Activated naive CD8-positive, alpha-beta T cell treated with anti-CD3 and anti-CD28 coated beads, Interleukin-2, amount 50 U/mL, for 24 hours (primary cell): ENCODE measurements at regions not wholly inside any gene's neighbourhood (a gene's known extent, or its start where the extent isn't known, plus 50 kb on each side); places are given as distances from the start of the nearest gene placed in this dataset.

Experiments used
- ATAC-seq: fragments of 150-1000 bp; cut with Tn5 transposase; one replicate; pipeline ENCODE4 v1.10.0; 2021
- DNase-seq: peaks from one replicate; pipeline ENCODE4 v3.0.0; 2021
- H3K27ac Mint-ChIP-seq: one replicate; pipeline ENCODE4 v1.8.0; 2021; ENCODE audit warnings: mild to moderate bottlenecking, mixed read lengths
- H3K27me3 Mint-ChIP-seq: one replicate; pipeline ENCODE4 v1.8.0; 2021; ENCODE audit warnings: mixed read lengths
- H3K36me3 Mint-ChIP-seq: one replicate; pipeline ENCODE4 v1.8.0; 2021; ENCODE audit warnings: low read depth, mixed read lengths
- H3K4me1 Mint-ChIP-seq: one replicate; pipeline ENCODE4 v1.8.0; 2021; ENCODE audit warnings: mixed read lengths
- H3K4me3 Mint-ChIP-seq: one replicate; pipeline ENCODE4 v1.8.0; 2021; ENCODE audit warnings: mild to moderate bottlenecking, moderate library complexity, mixed read lengths
- H3K9me3 Mint-ChIP-seq: one replicate; pipeline ENCODE4 v1.8.0; 2021; ENCODE audit warnings: mixed read lengths

DNA sequence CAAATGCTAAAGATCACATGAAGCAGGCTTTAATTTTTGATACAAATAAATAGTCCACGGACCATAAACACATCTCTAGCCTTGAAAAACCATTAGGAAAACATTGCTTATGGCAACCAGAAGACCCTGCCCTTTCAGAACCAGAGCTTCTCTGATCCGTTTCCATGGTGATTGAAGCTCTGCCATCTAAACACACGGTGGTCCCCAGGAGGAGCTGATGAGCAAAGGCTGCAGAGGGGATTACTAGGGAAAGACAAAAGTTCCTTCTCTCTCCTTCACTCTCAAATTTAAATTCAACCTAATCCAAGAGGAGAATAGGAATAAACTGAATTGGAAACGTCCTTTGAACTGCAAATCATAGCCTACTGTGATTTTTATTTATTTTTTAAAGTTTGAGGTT, 122.0 kb upstream of the ATP10A start:
- ATAC-seq = no peak
- no peak overlapping the region for H3K4me3 Mint-ChIP-seq
- H3K27ac Mint-ChIP-seq = no peak overlapping the region
- H3K36me3 Mint-ChIP-seq = no peaks in the 10 kb centered on the region
- peaks cover 2% of the 10 kb centered on the region for H3K9me3 Mint-ChIP-seq
- H3K4me1 Mint-ChIP-seq = no peaks in the 10 kb centered on the region
- DNase-seq = no peak
- peaks cover 5% of the 10 kb centered on the region for H3K27me3 Mint-ChIP-seq

DNA sequence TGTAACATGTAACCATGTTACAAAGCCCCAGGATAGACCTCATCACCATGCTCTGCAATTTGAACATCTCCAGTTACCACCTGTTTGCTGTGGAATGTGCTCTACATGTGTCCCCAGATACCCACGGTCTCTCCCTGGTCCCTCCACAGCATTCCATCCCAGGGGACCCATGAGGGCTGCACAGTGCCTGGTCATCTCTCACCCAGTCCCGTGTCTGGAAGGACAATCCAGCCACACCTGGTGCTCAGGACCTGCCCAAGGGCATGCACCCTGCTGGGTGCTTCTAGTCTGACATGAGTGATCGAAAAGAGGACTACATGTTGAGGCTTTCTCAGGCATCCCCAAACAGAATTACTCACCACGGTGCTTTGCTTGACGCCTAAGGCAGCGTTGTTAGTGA, 119.6 kb upstream of the ATP10A start:
- Mint-ChIP-seq H3K4me1 (no peaks in the 10 kb centered on the region), H3K27ac (no peak overlapping the region), H3K36me3 (no peaks in the 10 kb centered on the region), H3K4me3 (no peak overlapping the region), H3K9me3 (no peaks in the 10 kb centered on the region), H3K27me3 (peaks cover 5% of the 10 kb centered on the region)
- ATAC-seq = no peak
- no peak for DNase-seq

DNA sequence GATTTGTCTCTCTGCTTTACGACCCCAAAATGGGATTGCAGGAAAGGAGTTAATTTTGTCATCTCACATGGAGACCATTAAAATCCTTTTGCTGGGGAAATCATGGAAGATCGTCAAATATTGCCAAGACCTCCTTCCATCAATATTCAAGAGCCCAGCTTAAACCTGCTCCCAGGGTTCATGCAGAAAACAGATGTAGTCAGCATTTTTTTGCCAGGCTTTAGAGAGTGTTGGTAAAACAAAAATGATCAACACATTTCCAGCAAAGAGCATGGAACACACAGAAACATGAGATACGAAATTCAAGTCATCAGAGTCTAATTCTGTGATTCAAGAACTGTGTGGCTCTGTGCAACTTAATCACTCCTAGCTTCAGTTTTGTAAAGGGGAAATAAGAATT, 118.0 kb upstream of the ATP10A start:
- ATAC-seq (no peak), DNase-seq (no peak)
- Mint-ChIP-seq H3K36me3 (no peaks in the 10 kb centered on the region), H3K4me1 (no peaks in the 10 kb centered on the region), H3K27me3 (peaks cover 4% of the 10 kb centered on the region), H3K9me3 (no peaks in the 10 kb centered on the region), H3K27ac (no peak overlapping the region), H3K4me3 (no peak overlapping the region)

DNA sequence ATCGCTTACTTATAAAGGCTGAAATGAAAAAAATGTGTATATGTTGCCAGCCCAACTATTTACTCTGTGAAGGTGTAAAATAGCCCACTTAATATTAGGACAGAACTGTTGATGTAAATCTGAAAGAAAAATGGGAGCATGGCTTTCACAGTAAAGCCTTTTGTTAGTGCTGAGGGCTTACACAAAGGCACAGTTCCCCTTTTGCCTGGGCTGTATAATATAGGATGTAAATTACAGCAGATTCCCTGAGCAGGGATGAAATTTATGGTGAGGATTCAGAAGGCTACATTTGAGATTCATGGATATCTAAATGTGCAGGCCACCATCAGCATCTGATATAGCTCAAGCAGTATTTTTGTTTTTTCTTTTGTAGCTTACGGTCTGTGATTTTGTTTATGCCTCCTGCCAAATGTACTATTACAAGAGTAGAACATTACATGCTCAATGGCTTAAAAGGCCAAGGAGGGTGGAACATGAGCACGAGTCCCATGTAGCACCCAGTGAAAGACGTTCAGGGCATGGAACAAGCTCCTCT, 109.1 kb upstream of the ATP10A start:
- DNase-seq (no peak), ATAC-seq (no peak)
- Mint-ChIP-seq H3K27ac (no peak overlapping the region), H3K36me3 (no peaks in the 10 kb centered on the region), H3K4me3 (no peak overlapping the region), H3K4me1 (no peaks in the 10 kb centered on the region), H3K9me3 (no peaks in the 10 kb centered on the region), H3K27me3 (peaks cover 6% of the 10 kb centered on the region)

DNA sequence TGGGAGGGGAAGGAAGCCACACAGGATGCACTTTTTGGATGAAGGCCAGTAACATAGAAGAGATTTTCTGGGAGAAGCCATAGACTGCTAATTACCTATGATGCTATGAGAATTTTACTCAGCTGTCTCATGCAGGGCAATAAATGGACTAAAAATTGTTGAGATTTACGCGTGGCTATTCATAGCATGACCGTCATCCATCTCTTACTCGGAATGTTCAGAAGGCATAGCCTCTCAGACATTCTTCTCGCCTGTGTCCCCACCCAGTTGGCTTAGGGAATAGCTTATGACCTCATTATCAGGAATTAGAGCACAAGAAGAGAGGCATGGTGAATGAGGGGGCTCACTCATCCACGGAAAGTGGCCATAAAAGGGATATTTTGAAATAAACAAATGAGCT, 107.9 kb upstream of the ATP10A start:
- ATAC-seq (no peak), DNase-seq (no peak)
- Mint-ChIP-seq H3K4me3 (no peak overlapping the region), H3K9me3 (no peaks in the 10 kb centered on the region), H3K4me1 (no peaks in the 10 kb centered on the region), H3K36me3 (no peaks in the 10 kb centered on the region), H3K27ac (no peak overlapping the region), H3K27me3 (peaks cover 6% of the 10 kb centered on the region)

DNA sequence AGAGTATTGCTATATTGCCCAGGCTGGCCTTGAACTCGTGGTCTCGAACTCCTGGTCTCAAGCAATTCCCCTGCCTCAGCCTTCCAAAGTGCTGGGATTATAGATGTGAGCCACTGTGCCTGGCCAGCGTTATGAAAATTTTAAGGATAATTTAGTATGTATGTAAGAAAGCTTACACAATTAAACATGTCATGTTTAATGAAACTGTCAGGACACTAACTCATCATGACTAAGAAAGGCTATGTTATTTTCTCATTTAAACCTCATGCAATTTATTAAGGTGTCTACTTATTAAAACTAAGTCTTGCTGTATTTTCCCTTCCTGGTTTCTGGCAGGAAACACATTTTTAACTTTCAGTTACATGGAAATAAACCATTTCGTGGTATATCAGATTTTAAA, 106.8 kb upstream of the ATP10A start:
- ATAC-seq = no peak
- H3K36me3 Mint-ChIP-seq = no peaks in the 10 kb centered on the region
- DNase-seq = no peak
- no peaks in the 10 kb centered on the region for H3K9me3 Mint-ChIP-seq
- peaks cover 6% of the 10 kb centered on the region for H3K27me3 Mint-ChIP-seq
- H3K4me3 Mint-ChIP-seq = no peak overlapping the region
- no peaks in the 10 kb centered on the region for H3K4me1 Mint-ChIP-seq
- H3K27ac Mint-ChIP-seq = no peak overlapping the region

DNA sequence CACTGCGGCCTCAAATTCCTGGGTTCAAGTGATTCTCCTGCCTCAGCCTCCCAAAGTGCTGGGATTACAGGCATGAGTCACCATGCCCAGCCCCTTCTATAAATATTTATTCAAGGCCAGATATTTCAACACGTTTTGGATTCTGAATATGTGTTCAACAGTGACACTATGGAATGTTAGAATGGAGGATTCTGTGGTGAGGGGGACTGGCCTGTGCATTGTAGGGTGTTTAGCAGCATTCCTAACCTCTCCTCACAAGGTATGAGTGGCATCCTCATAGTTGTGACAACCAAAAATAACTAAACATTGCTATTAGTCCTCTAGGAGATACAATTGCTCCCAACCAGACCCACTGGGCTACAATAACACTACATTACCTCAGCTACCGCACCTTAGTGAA, 104.0 kb upstream of the ATP10A start:
- peaks cover 6% of the 10 kb centered on the region for H3K27me3 Mint-ChIP-seq
- no peaks in the 10 kb centered on the region for H3K4me1 Mint-ChIP-seq
- no peak overlapping the region for H3K4me3 Mint-ChIP-seq
- DNase-seq = no peak
- H3K36me3 Mint-ChIP-seq = no peaks in the 10 kb centered on the region
- ATAC-seq = no peak
- H3K27ac Mint-ChIP-seq = no peak overlapping the region
- no peaks in the 10 kb centered on the region for H3K9me3 Mint-ChIP-seq

DNA sequence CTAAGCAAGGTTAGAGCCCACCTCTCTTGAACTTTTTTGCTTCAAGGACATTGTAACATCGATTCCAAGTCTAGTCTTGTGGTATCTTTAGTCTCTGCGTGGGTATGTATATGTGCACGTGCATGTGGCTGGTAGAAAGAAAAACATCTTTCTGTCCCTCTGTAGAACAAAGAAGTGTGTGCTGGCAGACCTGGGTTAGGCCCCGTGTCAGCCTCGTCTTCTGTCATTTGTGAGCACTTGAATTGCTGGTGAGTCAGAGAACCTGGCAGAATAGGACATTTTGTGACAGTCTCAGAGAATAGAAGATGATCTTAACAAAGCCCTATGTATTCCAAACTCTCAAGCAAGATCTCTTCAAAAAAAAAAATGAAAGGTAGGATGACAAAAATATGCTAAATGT, 102.2 kb upstream of the ATP10A start:
- no peak overlapping the region for H3K27ac Mint-ChIP-seq
- no peak for DNase-seq
- no peaks in the 10 kb centered on the region for H3K36me3 Mint-ChIP-seq
- no peak overlapping the region for H3K4me3 Mint-ChIP-seq
- H3K27me3 Mint-ChIP-seq = no peaks in the 10 kb centered on the region
- no peaks in the 10 kb centered on the region for H3K4me1 Mint-ChIP-seq
- no peaks in the 10 kb centered on the region for H3K9me3 Mint-ChIP-seq
- no peak for ATAC-seq

DNA sequence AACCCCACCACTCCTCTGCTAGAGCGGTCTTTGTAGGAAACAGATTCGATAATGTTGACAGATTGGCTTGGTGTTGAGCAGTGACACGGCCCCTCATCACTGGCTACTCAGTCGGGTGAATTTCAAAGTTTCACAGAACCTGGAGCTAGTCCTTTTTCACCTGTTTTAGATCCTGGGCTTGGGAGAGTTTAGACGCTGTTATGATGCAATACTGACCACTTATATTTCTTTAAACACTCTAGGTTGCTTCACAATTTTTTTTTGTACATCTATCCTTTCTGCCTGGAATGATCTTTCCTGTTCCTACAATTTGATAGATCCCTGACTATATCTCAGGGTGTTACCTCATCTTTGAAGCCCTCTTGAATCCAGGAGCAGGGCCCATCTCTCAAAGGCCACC, 97.1 kb upstream of the ATP10A start:
- Mint-ChIP-seq H3K4me1 (no peaks in the 10 kb centered on the region), H3K9me3 (no peaks in the 10 kb centered on the region), H3K4me3 (no peak overlapping the region), H3K36me3 (no peaks in the 10 kb centered on the region), H3K27ac (no peak overlapping the region), H3K27me3 (peaks cover 12% of the 10 kb centered on the region)
- ATAC-seq (no peak), DNase-seq (no peak)

DNA sequence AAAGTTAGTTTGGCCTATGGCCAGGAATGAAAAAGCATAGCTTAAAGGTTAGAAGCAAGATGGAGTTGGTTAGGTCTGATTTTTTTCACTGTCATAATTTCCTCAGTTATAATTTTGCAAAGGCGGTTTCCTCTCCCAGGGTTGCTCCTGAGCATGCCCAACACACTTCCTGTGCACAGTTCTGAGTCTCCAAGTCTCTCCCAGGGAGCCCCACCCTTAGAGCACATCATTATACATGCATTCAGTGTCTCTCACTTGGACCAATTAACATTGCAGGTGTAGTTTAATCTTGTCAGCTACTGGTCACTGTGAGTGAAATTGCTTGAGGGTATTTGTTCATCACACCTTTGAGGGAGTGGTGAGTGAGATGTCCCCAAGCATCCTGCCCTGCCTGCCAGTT, 96.0 kb upstream of the ATP10A start:
- DNase-seq = no peak
- Mint-ChIP-seq H3K27me3 (peaks cover 12% of the 10 kb centered on the region), H3K4me3 (no peak overlapping the region), H3K36me3 (no peaks in the 10 kb centered on the region), H3K4me1 (no peaks in the 10 kb centered on the region), H3K9me3 (no peaks in the 10 kb centered on the region), H3K27ac (no peak overlapping the region)
- no peak for ATAC-seq

DNA sequence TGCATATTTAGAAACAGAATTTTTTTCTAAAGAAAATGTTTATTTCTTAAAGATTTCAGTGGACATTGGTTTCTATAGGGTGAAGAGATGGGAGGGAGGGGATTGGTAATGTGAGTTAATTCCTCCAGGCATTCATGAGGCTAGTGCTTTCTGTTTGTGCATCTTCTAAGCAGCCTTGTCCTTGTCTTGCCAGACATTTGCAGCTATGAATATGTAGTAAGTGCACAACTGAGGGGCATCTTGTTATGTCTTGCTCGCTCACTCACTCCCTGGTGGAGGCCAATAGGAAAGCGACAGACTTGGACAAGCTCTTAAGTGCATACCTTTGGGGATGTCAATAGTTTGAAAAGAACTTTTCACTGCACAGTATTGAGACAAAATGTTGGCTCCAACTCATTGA, 92.5 kb upstream of the ATP10A start:
- H3K36me3 Mint-ChIP-seq = peaks cover 2% of the 10 kb centered on the region
- no peaks in the 10 kb centered on the region for H3K4me1 Mint-ChIP-seq
- ATAC-seq (no peak), DNase-seq (no peak)
- H3K27ac Mint-ChIP-seq = no peak overlapping the region
- H3K27me3 Mint-ChIP-seq = peaks cover 15% of the 10 kb centered on the region
- no peak overlapping the region for H3K4me3 Mint-ChIP-seq
- H3K9me3 Mint-ChIP-seq = peaks cover 20% of the 10 kb centered on the region

DNA sequence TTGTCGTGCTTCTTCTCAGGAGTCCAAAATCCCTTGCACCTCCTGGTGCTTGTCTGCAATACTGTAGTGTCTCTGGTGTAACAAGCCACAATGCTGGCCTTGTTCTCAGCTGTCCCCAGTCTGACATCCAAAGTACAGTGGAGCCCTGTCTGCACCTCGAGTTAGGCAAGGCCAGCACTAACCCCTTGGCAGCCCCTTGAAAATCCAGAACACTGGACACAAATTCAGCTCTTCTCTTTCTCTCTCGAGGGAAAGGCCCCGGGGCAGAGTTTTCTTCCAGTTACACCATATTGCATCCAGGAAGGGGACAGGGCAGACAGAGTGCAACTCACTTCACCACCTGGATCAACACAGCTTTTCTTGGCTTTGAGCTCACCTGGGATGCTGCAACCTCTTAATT, 91.3 kb upstream of the ATP10A start:
- no peaks in the 10 kb centered on the region for H3K4me1 Mint-ChIP-seq
- H3K9me3 Mint-ChIP-seq = peaks cover 20% of the 10 kb centered on the region
- H3K27me3 Mint-ChIP-seq = peaks cover 9% of the 10 kb centered on the region
- H3K36me3 Mint-ChIP-seq = peaks cover 2% of the 10 kb centered on the region
- ATAC-seq (no peak), DNase-seq (no peak)
- H3K27ac Mint-ChIP-seq = no peak overlapping the region
- H3K4me3 Mint-ChIP-seq = no peak overlapping the region

DNA sequence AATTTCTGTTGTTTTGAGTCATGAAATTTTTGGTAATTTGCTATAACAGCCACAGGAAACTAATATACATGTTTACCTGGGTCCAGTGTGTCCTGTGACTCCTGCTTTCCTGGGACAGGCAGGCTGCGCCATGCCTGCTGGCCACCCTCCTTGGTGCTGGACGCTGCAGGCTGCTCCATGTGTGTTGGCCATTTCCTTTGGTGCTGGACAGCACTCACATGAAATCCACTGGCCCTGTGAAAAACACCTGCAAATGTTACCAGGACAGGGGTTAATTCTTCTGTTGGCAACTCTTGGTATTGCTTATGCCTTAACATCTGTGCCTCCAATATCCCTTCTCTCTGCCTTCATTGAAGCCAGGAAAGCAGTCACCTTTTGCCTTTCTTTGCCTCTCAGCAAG, 86.9 kb upstream of the ATP10A start:
- Mint-ChIP-seq H3K4me1 (peaks cover 3% of the 10 kb centered on the region), H3K4me3 (no peak overlapping the region), H3K27me3 (peaks cover 2% of the 10 kb centered on the region), H3K9me3 (peaks cover 20% of the 10 kb centered on the region), H3K27ac (no peak overlapping the region), H3K36me3 (peaks cover 2% of the 10 kb centered on the region)
- DNase-seq = no peak
- ATAC-seq = no peak

DNA sequence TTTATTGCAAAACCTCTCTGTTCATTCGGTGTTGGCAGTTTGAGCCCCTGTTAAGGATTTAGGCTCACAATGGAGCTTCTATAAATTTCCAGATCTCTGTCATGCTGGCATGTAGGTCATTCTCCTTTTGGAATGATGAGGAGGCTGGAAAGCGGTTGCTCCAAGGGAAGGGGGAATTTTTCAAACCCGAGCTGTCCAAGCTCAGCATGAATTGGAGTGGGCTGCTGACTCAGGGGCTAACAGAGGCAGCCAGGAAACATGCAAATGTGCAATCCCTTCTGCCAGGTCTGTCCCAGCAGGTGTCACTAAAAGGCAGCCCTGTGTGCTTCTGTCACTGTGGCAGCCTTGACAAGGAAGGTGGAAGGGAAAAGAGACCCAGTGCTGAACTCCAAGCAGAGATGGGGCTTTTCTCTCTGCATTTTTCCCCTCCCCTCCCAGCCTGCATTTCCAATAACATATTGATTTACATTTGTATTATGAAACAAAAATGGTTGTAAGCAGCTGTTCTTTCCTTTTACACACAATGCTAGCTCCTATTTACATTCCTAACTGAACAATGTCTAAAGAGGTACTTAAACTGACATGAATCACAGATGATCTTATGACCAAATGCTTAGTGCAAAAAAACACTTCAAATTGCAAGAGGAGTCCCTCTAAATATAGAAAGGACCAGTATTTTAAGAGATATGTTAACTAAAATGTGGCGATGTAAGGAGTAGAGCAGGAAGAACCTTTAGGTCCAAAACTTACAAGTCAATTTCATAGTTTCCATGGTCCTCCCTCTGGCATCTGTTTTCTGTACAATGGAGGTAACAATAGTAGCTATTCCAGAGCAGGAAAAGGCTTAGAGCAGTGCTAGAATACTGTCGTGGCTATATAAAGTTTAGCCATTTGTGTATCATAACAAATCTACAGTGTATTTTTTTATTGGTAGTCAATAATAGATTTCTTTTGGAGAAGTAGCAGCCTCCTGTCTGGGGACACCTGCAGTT, 84.5 kb upstream of the ATP10A start:
- H3K27ac Mint-ChIP-seq = no peak overlapping the region
- H3K36me3 Mint-ChIP-seq = no peaks in the 10 kb centered on the region
- ATAC-seq (no peak), DNase-seq (no peak)
- peaks cover 8% of the 10 kb centered on the region for H3K9me3 Mint-ChIP-seq
- no peaks in the 10 kb centered on the region for H3K27me3 Mint-ChIP-seq
- no peak overlapping the region for H3K4me3 Mint-ChIP-seq
- peaks cover 3% of the 10 kb centered on the region for H3K4me1 Mint-ChIP-seq

DNA sequence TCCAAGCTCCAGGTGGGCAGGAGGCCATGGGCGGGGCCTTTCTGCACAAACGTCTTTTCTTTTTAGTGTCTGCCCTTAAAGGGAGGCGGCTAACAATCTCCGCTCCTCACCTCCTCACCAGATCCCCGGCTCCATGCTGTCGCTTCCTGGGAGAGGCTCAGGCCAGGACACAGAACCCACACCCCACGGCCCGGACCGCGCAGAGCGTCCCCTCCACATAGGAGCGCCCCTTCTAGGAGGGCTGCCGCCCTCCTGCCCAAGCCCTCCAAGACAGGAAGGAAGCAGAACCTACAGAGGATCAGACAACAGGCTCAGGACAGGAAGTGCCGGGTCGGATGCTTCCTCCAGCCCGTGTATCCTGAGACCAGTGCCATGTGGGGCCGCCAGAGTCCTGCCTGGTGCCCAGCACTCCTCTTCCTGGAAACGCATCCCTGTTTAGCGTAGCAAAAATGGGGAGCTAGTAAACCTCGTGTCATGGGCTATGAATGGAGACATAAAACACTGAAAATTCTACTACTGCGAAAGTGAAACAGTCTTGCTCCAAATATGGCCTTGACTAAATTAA, 83.2 kb upstream of the ATP10A start:
- Mint-ChIP-seq H3K4me1 (peaks cover 3% of the 10 kb centered on the region), H3K27me3 (no peaks in the 10 kb centered on the region), H3K27ac (no peak overlapping the region), H3K36me3 (no peaks in the 10 kb centered on the region), H3K4me3 (no peak overlapping the region), H3K9me3 (no peaks in the 10 kb centered on the region)
- ATAC-seq (no peak), DNase-seq (no peak)
